ENCODE measurements at regions not wholly inside any gene's neighbourhood (a gene's known extent, or its start where the extent isn't known, plus 50 kb on each side); places are given as distances from the start of the nearest gene placed in this dataset.

DNA sequence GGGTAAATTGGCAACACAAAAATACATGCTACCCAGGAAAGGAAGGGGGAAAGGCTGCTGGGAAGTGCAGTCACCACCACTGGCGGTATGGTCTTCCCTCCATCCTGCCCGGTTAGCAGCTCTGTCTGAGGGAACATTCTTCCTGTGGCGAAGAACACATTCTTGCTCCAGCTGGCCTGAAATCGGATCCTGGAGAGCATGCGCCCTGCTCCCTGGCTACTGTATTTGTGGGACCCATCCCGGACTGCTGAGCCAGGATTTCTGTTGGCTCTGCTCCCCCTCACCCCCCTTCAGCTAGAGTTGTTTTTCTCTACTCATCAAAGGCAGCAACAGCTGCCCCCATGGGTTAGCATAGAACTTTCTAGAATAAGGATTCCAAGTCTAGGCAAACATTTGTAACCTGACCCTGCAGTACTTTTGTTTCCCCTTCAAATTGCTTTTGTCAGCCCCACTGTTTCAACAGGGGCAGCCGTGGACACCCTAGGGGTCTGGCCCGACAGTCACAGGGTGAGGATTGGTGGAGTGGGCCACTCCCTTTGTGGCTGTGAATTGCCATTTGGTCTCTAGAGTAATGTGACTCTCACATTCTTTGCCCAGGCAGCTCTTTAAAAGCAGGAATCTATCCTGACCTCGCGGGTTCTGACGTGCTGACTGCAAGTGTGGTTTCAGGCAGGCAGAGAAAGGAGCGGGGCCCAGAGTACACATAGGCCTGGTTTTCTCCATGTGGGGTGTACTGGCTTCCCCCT is 157.7 kb downstream of the TOMM20 start:
- peak; percentile 16 to 49 for DNase-seq
- no peaks in the 10 kb centered on the region for H3K9me3 Mint-ChIP-seq
- WGBS (ENCODE audit: insufficient coverage): 51% methylated on average over 12 of the region's 12 CpGs
- ATAC-seq: peak in 2 of 3 donors; percentile 40 to 57
- H3K27ac Mint-ChIP-seq: peak overlapping the region in 1 of 2 donors; percentile 0
- TF ChIP-seq, protein P1, sequence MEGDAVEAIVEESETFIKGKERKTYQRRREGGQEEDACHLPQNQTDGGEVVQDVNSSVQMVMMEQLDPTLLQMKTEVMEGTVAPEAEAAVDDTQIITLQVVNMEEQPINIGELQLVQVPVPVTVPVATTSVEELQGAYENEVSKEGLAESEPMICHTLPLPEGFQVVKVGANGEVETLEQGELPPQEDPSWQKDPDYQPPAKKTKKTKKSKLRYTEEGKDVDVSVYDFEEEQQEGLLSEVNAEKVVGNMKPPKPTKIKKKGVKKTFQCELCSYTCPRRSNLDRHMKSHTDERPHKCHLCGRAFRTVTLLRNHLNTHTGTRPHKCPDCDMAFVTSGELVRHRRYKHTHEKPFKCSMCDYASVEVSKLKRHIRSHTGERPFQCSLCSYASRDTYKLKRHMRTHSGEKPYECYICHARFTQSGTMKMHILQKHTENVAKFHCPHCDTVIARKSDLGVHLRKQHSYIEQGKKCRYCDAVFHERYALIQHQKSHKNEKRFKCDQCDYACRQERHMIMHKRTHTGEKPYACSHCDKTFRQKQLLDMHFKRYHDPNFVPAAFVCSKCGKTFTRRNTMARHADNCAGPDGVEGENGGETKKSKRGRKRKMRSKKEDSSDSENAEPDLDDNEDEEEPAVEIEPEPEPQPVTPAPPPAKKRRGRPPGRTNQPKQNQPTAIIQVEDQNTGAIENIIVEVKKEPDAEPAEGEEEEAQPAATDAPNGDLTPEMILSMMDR (IDR thresholded peaks at IDR 0.05): no peak
- H3K4me3 Mint-ChIP-seq: no peak overlapping the region
- no peaks in the 10 kb centered on the region for H3K36me3 Mint-ChIP-seq
- H3K4me1 Mint-ChIP-seq: peaks cover 18 to 27% of the 10 kb centered on the region in 2 donors
- H3K36me3 ChIP-seq (ENCODE audit: control insufficient read depth, insufficient read depth, low read length): no peaks in the 10 kb centered on the region
- peaks cover 12 to 14% of the 10 kb centered on the region in 2 donors for H3K27me3 Mint-ChIP-seq (ENCODE audit: low read depth in 2 of 2)
- no peak overlapping the region for H3K4me3 ChIP-seq (ENCODE audit: low read length)
- H3K4me1 ChIP-seq (ENCODE audit: control insufficient read depth, insufficient read depth, low read length): peaks cover 23% of the 10 kb centered on the region
- H3K9me3 ChIP-seq (ENCODE audit: control insufficient read depth, insufficient read depth, low read length): no peaks in the 10 kb centered on the region
- peaks cover 6% of the 10 kb centered on the region for H3K27me3 ChIP-seq (ENCODE audit: control insufficient read depth, insufficient read depth, low read length)
- no peak overlapping the region for H3K27ac ChIP-seq (ENCODE audit: low read length)
- intact Hi-C loops (cut with micrococcal nuclease): no loop called here

DNA sequence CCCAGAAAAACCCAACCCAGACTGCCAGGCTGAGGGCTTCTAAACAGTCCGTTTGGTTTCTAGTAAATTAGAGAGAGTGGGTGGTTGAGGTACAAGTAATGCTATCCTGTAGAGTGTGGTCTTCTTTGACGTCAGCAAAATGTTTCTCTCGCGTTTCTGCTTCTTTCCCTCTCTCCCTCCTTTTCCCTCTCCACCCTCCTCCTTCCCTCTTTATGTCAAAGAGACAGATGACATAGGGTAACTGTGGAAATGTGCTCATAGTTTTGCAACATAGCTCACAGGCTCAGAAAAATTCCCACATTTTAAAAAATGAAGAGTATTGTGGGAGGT is 158.3 kb downstream of the TOMM20 start:
- TF ChIP-seq, protein P1 (IDR thresholded peaks at IDR 0.05): no peak
- no peak overlapping the region for H3K4me3 ChIP-seq (ENCODE audit: low read length)
- H3K27ac ChIP-seq (ENCODE audit: low read length): no peak overlapping the region
- peaks cover 6% of the 10 kb centered on the region for H3K27me3 ChIP-seq (ENCODE audit: control insufficient read depth, insufficient read depth, low read length)
- Mint-ChIP-seq H3K27me3 (ENCODE audit: low read depth in 2 of 2) (peaks cover 7 to 10% of the 10 kb centered on the region in 2 donors), H3K4me3 (no peak overlapping the region), H3K9me3 (no peaks in the 10 kb centered on the region), H3K36me3 (no peaks in the 10 kb centered on the region), H3K4me1 (peaks cover 20 to 25% of the 10 kb centered on the region in 2 donors), H3K27ac (peak overlapping the region in 1 of 2 donors; percentile 0)
- peaks cover 19% of the 10 kb centered on the region for H3K4me1 ChIP-seq (ENCODE audit: control insufficient read depth, insufficient read depth, low read length)
- DNase-seq (no peak), ATAC-seq (no peak)
- H3K9me3 ChIP-seq (ENCODE audit: control insufficient read depth, insufficient read depth, low read length): no peaks in the 10 kb centered on the region
- no CpG with 5 or more reads among the region's 4 CpGs for WGBS (ENCODE audit: insufficient coverage)
- intact Hi-C loops (cut with micrococcal nuclease): no loop called here
- H3K36me3 ChIP-seq (ENCODE audit: control insufficient read depth, insufficient read depth, low read length): no peaks in the 10 kb centered on the region

- Histone ChIP-seq H3K27me3 (ENCODE audit: control insufficient read depth, insufficient read depth, low read length) (peaks cover 6% of the 10 kb centered on the region), H3K4me3 (ENCODE audit: low read length) (no peak overlapping the region), H3K27ac (ENCODE audit: low read length) (no peak overlapping the region), H3K4me1 (ENCODE audit: control insufficient read depth, insufficient read depth, low read length) (peaks cover 23% of the 10 kb centered on the region), H3K9me3 (ENCODE audit: control insufficient read depth, insufficient read depth, low read length) (no peaks in the 10 kb centered on the region), H3K36me3 (ENCODE audit: control insufficient read depth, insufficient read depth, low read length) (no peaks in the 10 kb centered on the region)
- no peaks in the 10 kb centered on the region for H3K36me3 Mint-ChIP-seq
- TF ChIP-seq, protein P1 (IDR thresholded peaks at IDR 0.05): no peak
- 48% methylated on average over 36 of the region's 37 CpGs for WGBS (ENCODE audit: insufficient coverage)
- H3K9me3 Mint-ChIP-seq: no peaks in the 10 kb centered on the region
- DNase-seq (no peak), ATAC-seq (no peak)
- peaks cover 25 to 31% of the 10 kb centered on the region in 2 donors for H3K4me1 Mint-ChIP-seq
- intact Hi-C loops (cut with micrococcal nuclease): no loop called here
- peaks cover 7 to 10% of the 10 kb centered on the region in 2 donors for H3K27me3 Mint-ChIP-seq (ENCODE audit: low read depth in 2 of 2)
- H3K27ac Mint-ChIP-seq: no peak overlapping the region
- H3K4me3 Mint-ChIP-seq: no peak overlapping the region
Observed at GRCh38 chr1:234969581-234970400, 158.8 kb downstream of the TOMM20 start.
